ENCODE measurements at regions not wholly inside any gene's neighbourhood (a gene's known extent, or its start where the extent isn't known, plus 50 kb on each side); places are given as distances from the start of the nearest gene placed in this dataset.

GRCh38 chr19:30881281-30881680 is 468.0 kb downstream of the TSHZ3 start:
- H3K4me3 ChIP-seq = no peak overlapping the region
- no peak for ATAC-seq
- DNase-seq = no peak
- intact Hi-C loops (cut with DNase I) = no loop called here
- H3K36me3 ChIP-seq = no peaks in the 10 kb centered on the region
- H3K9me3 ChIP-seq = no peaks in the 10 kb centered on the region
- H3K4me1 ChIP-seq = peaks cover 6% of the 10 kb centered on the region
- TF ChIP-seq, protein P1, sequence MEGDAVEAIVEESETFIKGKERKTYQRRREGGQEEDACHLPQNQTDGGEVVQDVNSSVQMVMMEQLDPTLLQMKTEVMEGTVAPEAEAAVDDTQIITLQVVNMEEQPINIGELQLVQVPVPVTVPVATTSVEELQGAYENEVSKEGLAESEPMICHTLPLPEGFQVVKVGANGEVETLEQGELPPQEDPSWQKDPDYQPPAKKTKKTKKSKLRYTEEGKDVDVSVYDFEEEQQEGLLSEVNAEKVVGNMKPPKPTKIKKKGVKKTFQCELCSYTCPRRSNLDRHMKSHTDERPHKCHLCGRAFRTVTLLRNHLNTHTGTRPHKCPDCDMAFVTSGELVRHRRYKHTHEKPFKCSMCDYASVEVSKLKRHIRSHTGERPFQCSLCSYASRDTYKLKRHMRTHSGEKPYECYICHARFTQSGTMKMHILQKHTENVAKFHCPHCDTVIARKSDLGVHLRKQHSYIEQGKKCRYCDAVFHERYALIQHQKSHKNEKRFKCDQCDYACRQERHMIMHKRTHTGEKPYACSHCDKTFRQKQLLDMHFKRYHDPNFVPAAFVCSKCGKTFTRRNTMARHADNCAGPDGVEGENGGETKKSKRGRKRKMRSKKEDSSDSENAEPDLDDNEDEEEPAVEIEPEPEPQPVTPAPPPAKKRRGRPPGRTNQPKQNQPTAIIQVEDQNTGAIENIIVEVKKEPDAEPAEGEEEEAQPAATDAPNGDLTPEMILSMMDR (IDR thresholded peaks at IDR 0.05) = no peak
- peaks cover 8% of the 10 kb centered on the region for H3K27me3 ChIP-seq (ENCODE audit: low read depth)
- no peak overlapping the region for H3K27ac ChIP-seq

- H3K9me3 ChIP-seq = no peaks in the 10 kb centered on the region
- intact Hi-C loops (cut with DNase I) = no loop called here
- DNase-seq = no peak
- H3K27me3 ChIP-seq (ENCODE audit: low read depth) = peaks cover 8% of the 10 kb centered on the region
- no peak overlapping the region for H3K27ac ChIP-seq
- H3K36me3 ChIP-seq = no peaks in the 10 kb centered on the region
- ATAC-seq = no peak
- TF ChIP-seq, protein P1 (IDR thresholded peaks at IDR 0.05) = no peak
- peaks cover 6% of the 10 kb centered on the region for H3K4me1 ChIP-seq
- no peak overlapping the region for H3K4me3 ChIP-seq
Measured at GRCh38 chr19:30880551-30880950, 468.7 kb downstream of the TSHZ3 start.

DNA sequence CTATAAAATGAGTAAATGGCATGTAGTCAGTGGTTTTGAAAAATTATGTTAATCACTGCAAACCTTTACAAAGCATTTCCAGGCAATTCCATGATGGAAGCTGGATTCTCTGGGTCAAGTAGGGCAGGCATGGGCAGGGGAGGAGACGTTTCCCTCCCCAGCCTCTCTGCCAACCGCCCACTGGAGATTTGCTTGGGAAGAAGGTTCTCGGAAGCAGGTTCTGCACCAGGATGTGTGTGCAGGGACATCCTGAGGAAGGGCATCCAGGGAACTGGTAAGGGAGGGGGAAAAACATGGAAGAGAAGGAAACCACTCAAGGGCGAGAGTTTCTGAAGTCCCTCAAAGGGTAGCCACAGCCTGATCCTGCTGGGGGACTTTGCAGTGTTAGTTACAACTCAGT is 469.1 kb downstream of the TSHZ3 start:
- DNase-seq (no peak), ATAC-seq (no peak)
- TF ChIP-seq, protein P1 (IDR thresholded peaks at IDR 0.05) = no peak
- no peaks in the 10 kb centered on the region for H3K36me3 ChIP-seq
- H3K27ac ChIP-seq = no peak overlapping the region
- intact Hi-C loops (cut with DNase I) = no loop called here
- no peaks in the 10 kb centered on the region for H3K9me3 ChIP-seq
- H3K4me1 ChIP-seq = peaks cover 6% of the 10 kb centered on the region
- H3K27me3 ChIP-seq (ENCODE audit: low read depth) = peaks cover 8% of the 10 kb centered on the region
- H3K4me3 ChIP-seq = no peak overlapping the region

- DNase-seq (no peak), ATAC-seq (no peak)
- Histone ChIP-seq H3K9me3 (no peaks in the 10 kb centered on the region), H3K4me3 (no peak overlapping the region), H3K27ac (no peak overlapping the region), H3K36me3 (no peaks in the 10 kb centered on the region), H3K27me3 (ENCODE audit: low read depth) (peaks cover 8% of the 10 kb centered on the region), H3K4me1 (peaks cover 6% of the 10 kb centered on the region)
- intact Hi-C loops (cut with DNase I) = no loop called here
- TF ChIP-seq, protein P1 (IDR thresholded peaks at IDR 0.05) = no peak
Measured at GRCh38 chr19:30879736-30880135, 469.5 kb downstream of the TSHZ3 start.

- Histone ChIP-seq H3K27ac (no peak overlapping the region), H3K27me3 (ENCODE audit: low read depth) (peaks cover 7% of the 10 kb centered on the region), H3K4me1 (peaks cover 6% of the 10 kb centered on the region), H3K9me3 (no peaks in the 10 kb centered on the region), H3K4me3 (no peak overlapping the region), H3K36me3 (no peaks in the 10 kb centered on the region)
- intact Hi-C loops (cut with DNase I) = no loop called here
- no peak for ATAC-seq
- TF ChIP-seq, protein P1 (IDR thresholded peaks at IDR 0.05) = no peak
- no peak for DNase-seq
Measured at GRCh38 chr19:30879225-30879624, 470.0 kb downstream of the TSHZ3 start.

DNA sequence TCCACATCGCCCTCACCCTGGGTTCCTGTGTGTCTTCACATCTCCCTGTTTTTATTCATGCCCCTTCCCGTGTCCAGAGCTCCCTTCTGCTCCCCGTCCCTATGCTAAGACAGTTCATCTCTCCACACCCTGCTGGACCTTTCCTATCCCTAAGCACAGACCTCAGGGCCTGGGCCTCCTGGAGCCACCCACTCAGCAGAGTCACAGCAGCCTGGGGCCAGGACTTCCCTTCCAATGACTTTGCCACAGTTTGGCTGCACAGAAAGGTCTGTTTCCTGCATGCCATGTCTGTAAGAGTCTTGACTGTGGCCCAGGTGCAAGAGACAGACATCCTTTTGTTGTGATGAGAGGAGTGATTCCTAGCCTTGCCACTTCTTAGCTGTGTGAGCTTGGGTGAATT is 470.7 kb downstream of the TSHZ3 start:
- ATAC-seq (no peak), DNase-seq (no peak)
- Histone ChIP-seq H3K36me3 (no peaks in the 10 kb centered on the region), H3K9me3 (no peaks in the 10 kb centered on the region), H3K4me3 (no peak overlapping the region), H3K4me1 (peaks cover 6% of the 10 kb centered on the region), H3K27me3 (ENCODE audit: low read depth) (peaks cover 6% of the 10 kb centered on the region), H3K27ac (no peak overlapping the region)
- TF ChIP-seq, protein P1 (IDR thresholded peaks at IDR 0.05) = no peak
- intact Hi-C loops (cut with DNase I) = no loop called here
